ENCODE measurements at regions not wholly inside any gene's neighbourhood (a gene's known extent, or its start where the extent isn't known, plus 50 kb on each side); places are given as distances from the start of the nearest gene placed in this dataset.

GRCh38 chr12:125194163-125194773, 129.0 kb downstream of the AACS start:
- TF ChIP-seq MXD4 (CRISPR knock-in tag; IDR thresholded peaks at IDR 0.05; ENCODE audit: borderline replicate concordance) (no peak), MAX (CRISPR knock-in tag; IDR thresholded peaks at IDR 0.05) (no peak), IRF1 (CRISPR knock-in tag; IDR thresholded peaks at IDR 0.05) (no peak), ZNF219 (CRISPR knock-in tag; IDR thresholded peaks at IDR 0.05; ENCODE audit: borderline replicate concordance) (no peak), CTCF (IDR thresholded peaks at IDR 0.05) (no peak), JAZF1 (CRISPR knock-in tag; IDR thresholded peaks at IDR 0.05) (no peak), FOXP1 (CRISPR knock-in tag; IDR thresholded peaks at IDR 0.05; ENCODE audit: borderline replicate concordance) (no peak), ZNF512 (CRISPR knock-in tag; IDR thresholded peaks at IDR 0.05; ENCODE audit: borderline replicate concordance) (no peak), JUN (CRISPR knock-in tag; IDR thresholded peaks at IDR 0.05) (no peak), MYBL2 (CRISPR knock-in tag; IDR thresholded peaks at IDR 0.05) (no peak), USF1 (CRISPR knock-in tag; IDR thresholded peaks at IDR 0.05) (no peak), GABPB1 (CRISPR knock-in tag; IDR thresholded peaks at IDR 0.05) (no peak), TEAD1 (CRISPR knock-in tag; IDR thresholded peaks at IDR 0.05) (no peak), ZMAT4 (CRISPR knock-in tag; IDR thresholded peaks at IDR 0.05) (no peak)
